ENCODE measurements at regions not wholly inside any gene's neighbourhood (a gene's known extent, or its start where the extent isn't known, plus 50 kb on each side); places are given as distances from the start of the nearest gene placed in this dataset.
A peak's percentile ranks its signal among the peaks of the same experiment; 100 is the strongest.

GRCh38 chr16:82329504-82330192 is 159.6 kb upstream of the MPHOSPH6 start (continued):
- TF ChIP-seq ZNF563 (CRISPR knock-in tag; IDR thresholded peaks at IDR 0.05) (no peak), ZNF331 (CRISPR knock-in tag; IDR thresholded peaks at IDR 0.05) (peak; percentile 50), ZNF3 (CRISPR knock-in tag; IDR thresholded peaks at IDR 0.05) (peak; percentile 54; the same call in 1 of the 2 replicates), ZNF367 (CRISPR knock-in tag; IDR thresholded peaks at IDR 0.05; ENCODE audit: borderline replicate concordance) (no peak), IKZF4 (CRISPR knock-in tag; IDR thresholded peaks at IDR 0.05; ENCODE audit: borderline replicate concordance, low read depth, not compliant biosample characterization) (no peak), CBFB (CRISPR knock-in tag; IDR thresholded peaks at IDR 0.05) (no peak), GABPA (IDR thresholded peaks at IDR 0.05; ENCODE audit: low read depth, low read length) (no peak), GABPA (CRISPR knock-in tag; IDR thresholded peaks at IDR 0.05; ENCODE audit: low read depth) (0 out of 2 replicates have a peak, but pooled peaks have one; percentile 25), ZNF782 (CRISPR knock-in tag; IDR thresholded peaks at IDR 0.05; ENCODE audit: borderline replicate concordance) (peak; percentile 53; the same call in 1 of the 2 replicates), REL (CRISPR knock-in tag; conservative IDR thresholded peaks at IDR 0.05) (0 out of 2 replicates have a peak, but pooled peaks have one; percentile 32), ZBTB3 (CRISPR knock-in tag; IDR thresholded peaks at IDR 0.05; ENCODE audit: borderline replicate concordance, low read depth) (no peak), ZNF572 (CRISPR knock-in tag; IDR thresholded peaks at IDR 0.05) (no peak), KDM5B (CRISPR knock-in tag; IDR thresholded peaks at IDR 0.05; ENCODE audit: borderline replicate concordance) (no peak), ZNF557 (CRISPR knock-in tag; IDR thresholded peaks at IDR 0.05) (no peak), XRCC5 (optimal IDR thresholded peaks at IDR 0.05; ENCODE audit: low read length) (peak; percentile 46), FOXP1 (IDR thresholded peaks at IDR 0.05) (no peak), FOXP1 (CRISPR knock-in tag; IDR thresholded peaks at IDR 0.05) (peak; percentile 49), CENPT (CRISPR knock-in tag; IDR thresholded peaks at IDR 0.05; ENCODE audit: low read depth) (no peak), E2F5 (CRISPR knock-in tag; conservative IDR thresholded peaks at IDR 0.05) (no peak), ZNF234 (CRISPR knock-in tag; conservative IDR thresholded peaks at IDR 0.05) (no peak), MNT (IDR thresholded peaks at IDR 0.05) (no peak), MEIS1 (CRISPR knock-in tag; IDR thresholded peaks at IDR 0.05; ENCODE audit: borderline replicate concordance) (no peak), HHEX (CRISPR knock-in tag; IDR thresholded peaks at IDR 0.05) (peak; percentile 56; the same call in 1 of the 2 replicates), AKAP8 (CRISPR knock-in tag; IDR thresholded peaks at IDR 0.05) (no peak), DNMT3B (CRISPR knock-in tag; conservative IDR thresholded peaks at IDR 0.05) (0 out of 2 replicates have a peak, but pooled peaks have one; percentile 30)
- TF ChIP-seq, protein P1, sequence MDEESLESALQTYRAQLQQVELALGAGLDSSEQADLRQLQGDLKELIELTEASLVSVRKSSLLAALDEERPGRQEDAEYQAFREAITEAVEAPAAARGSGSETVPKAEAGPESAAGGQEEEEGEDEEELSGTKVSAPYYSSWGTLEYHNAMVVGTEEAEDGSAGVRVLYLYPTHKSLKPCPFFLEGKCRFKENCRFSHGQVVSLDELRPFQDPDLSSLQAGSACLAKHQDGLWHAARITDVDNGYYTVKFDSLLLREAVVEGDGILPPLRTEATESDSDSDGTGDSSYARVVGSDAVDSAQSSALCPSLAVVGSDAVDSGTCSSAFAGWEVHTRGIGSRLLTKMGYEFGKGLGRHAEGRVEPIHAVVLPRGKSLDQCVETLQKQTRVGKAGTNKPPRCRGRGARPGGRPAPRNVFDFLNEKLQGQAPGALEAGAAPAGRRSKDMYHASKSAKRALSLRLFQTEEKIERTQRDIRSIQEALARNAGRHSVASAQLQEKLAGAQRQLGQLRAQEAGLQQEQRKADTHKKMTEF (CRISPR knock-in tag; IDR thresholded peaks at IDR 0.05): 0 out of 2 replicates have a peak, but pooled peaks have one; percentile 36
- TF ChIP-seq, protein P2, sequence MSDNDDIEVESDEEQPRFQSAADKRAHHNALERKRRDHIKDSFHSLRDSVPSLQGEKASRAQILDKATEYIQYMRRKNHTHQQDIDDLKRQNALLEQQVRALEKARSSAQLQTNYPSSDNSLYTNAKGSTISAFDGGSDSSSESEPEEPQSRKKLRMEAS (IDR thresholded peaks at IDR 0.05): peak; percentile 34; the same call in 1 of the 2 replicates
